Erythroblast (primary cell): ENCODE measurements at regions not wholly inside any gene's neighbourhood (a gene's known extent, or its start where the extent isn't known, plus 50 kb on each side); places are given as distances from the start of the nearest gene placed in this dataset.

ENCODE experiments used
- GATA1 ChIP-seq: IDR thresholded peaks from 2 replicates; pipeline ENCODE4 v1.6.1; 2011; ENCODE audit warnings: low read depth, mild to moderate bottlenecking, control low read depth, low read length, moderate library complexity
- POLR2A ChIP-seq: IDR thresholded peaks from 2 replicates; pipeline ENCODE4 v1.6.1; 2011; ENCODE audit warnings: mild to moderate bottlenecking, low read length

DNA sequence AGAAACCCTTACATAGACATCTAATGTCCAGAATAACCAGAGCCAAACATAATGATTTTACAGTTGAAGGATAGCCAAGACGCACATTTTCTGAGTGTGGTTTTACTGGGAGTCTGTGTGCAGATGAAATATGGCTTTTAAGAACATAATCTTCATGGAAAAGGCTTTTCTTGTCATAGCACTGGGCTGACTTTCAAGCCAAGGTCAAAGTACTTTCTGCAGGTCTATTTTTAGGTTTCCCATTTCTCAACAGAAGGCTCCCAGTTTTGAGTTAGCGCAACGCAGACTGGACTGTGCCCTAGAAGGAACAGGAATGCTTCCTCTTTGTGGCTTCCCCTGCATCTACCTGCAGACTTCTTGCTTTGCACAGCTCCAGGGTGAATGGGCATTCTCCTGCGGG is 92.3 kb upstream of the UPP2 start:
- TF ChIP-seq POLR2A (no peak), GATA1 (no peak)
